ENCODE measurements at regions not wholly inside any gene's neighbourhood (a gene's known extent, or its start where the extent isn't known, plus 50 kb on each side); places are given as distances from the start of the nearest gene placed in this dataset.
A peak's percentile ranks its signal among the peaks of the same experiment; 100 is the strongest.

GRCh38 chr11:16448123-16448717 lies 91.9 kb upstream of the SOX6 start:
- H4K20me1 ChIP-seq (ENCODE audit: insufficient read depth, low read length), result no peaks in the 10 kb centered on the region
- peak overlapping the region; percentile 9; the same call in 1 of the 2 replicates for H3K4me2 ChIP-seq (ENCODE audit: low read length)
- H3K36me3 ChIP-seq (replicated peaks; ENCODE audit: low read depth, low read length), result no peaks in the 10 kb centered on the region
- H3K4me1 ChIP-seq (ENCODE audit: low read length), result peaks cover 14% of the 10 kb centered on the region
- H3K4me3 ChIP-seq (ENCODE audit: low read length), result no peak overlapping the region
- H3K27me3 ChIP-seq (ENCODE audit: low read depth, low read length), result no peaks in the 10 kb centered on the region
- no peaks in the 10 kb centered on the region for H3K79me2 ChIP-seq (ENCODE audit: low read length)
- H3K9ac ChIP-seq (ENCODE audit: low read length), result no peak overlapping the region
- H2AFZ ChIP-seq (ENCODE audit: low read depth, low read length), result no peak overlapping the region
- H3K27ac ChIP-seq (ENCODE audit: low read length), result no peak overlapping the region
- TF ChIP-seq EZH2phosphoT487 (IDR thresholded peaks at IDR 0.05; ENCODE audit: low read depth), result no peak
- TF ChIP-seq CTCF (IDR thresholded peaks at IDR 0.05; ENCODE audit: low read depth, low read length), result no peak
- H3K9me3 ChIP-seq (ENCODE audit: insufficient read depth, low read length), result no peaks in the 10 kb centered on the region

- Histone ChIP-seq H3K4me1 (ENCODE audit: low read length) (no peaks in the 10 kb centered on the region), H3K9ac (ENCODE audit: low read length) (no peak overlapping the region), H3K36me3 (replicated peaks; ENCODE audit: low read depth, low read length) (no peaks in the 10 kb centered on the region), H3K27ac (ENCODE audit: low read length) (no peak overlapping the region), H3K4me2 (ENCODE audit: low read length) (no peak overlapping the region), H4K20me1 (ENCODE audit: insufficient read depth, low read length) (no peaks in the 10 kb centered on the region), H3K9me3 (ENCODE audit: insufficient read depth, low read length) (no peaks in the 10 kb centered on the region), H3K4me3 (ENCODE audit: low read length) (no peak overlapping the region), H3K79me2 (ENCODE audit: low read length) (no peaks in the 10 kb centered on the region), H2AFZ (ENCODE audit: low read depth, low read length) (no peak overlapping the region), H3K27me3 (ENCODE audit: low read depth, low read length) (no peaks in the 10 kb centered on the region)
- TF ChIP-seq CTCF (IDR thresholded peaks at IDR 0.05; ENCODE audit: low read depth, low read length), result no peak
- no peak for TF ChIP-seq EZH2phosphoT487 (IDR thresholded peaks at IDR 0.05; ENCODE audit: low read depth)
Observed at GRCh38 chr11:16441461-16441860, 85.1 kb upstream of the SOX6 start.

GRCh38 chr11:16440136-16440535 lies 83.8 kb upstream of the SOX6 start:
- Histone ChIP-seq H3K4me2 (ENCODE audit: low read length) (no peak overlapping the region), H4K20me1 (ENCODE audit: insufficient read depth, low read length) (no peaks in the 10 kb centered on the region), H3K27ac (ENCODE audit: low read length) (no peak overlapping the region), H2AFZ (ENCODE audit: low read depth, low read length) (no peak overlapping the region), H3K9ac (ENCODE audit: low read length) (no peak overlapping the region), H3K4me1 (ENCODE audit: low read length) (no peaks in the 10 kb centered on the region), H3K4me3 (ENCODE audit: low read length) (no peak overlapping the region), H3K9me3 (ENCODE audit: insufficient read depth, low read length) (no peaks in the 10 kb centered on the region), H3K36me3 (replicated peaks; ENCODE audit: low read depth, low read length) (no peaks in the 10 kb centered on the region), H3K79me2 (ENCODE audit: low read length) (no peaks in the 10 kb centered on the region), H3K27me3 (ENCODE audit: low read depth, low read length) (no peaks in the 10 kb centered on the region)
- TF ChIP-seq CTCF (IDR thresholded peaks at IDR 0.05; ENCODE audit: low read depth, low read length) (no peak), EZH2phosphoT487 (IDR thresholded peaks at IDR 0.05; ENCODE audit: low read depth) (no peak)

GRCh38 chr11:16434036-16434435 lies 77.7 kb upstream of the SOX6 start:
- no peak for TF ChIP-seq EZH2phosphoT487 (IDR thresholded peaks at IDR 0.05; ENCODE audit: low read depth)
- no peak for TF ChIP-seq CTCF (IDR thresholded peaks at IDR 0.05; ENCODE audit: low read depth, low read length)
- no peak overlapping the region for H2AFZ ChIP-seq (ENCODE audit: low read depth, low read length)

More at GRCh38 chr11:16434036-16434435, 77.7 kb upstream of the SOX6 start:
- Histone ChIP-seq H4K20me1 (ENCODE audit: insufficient read depth, low read length) (no peaks in the 10 kb centered on the region), H3K9me3 (ENCODE audit: insufficient read depth, low read length) (peaks cover 23% of the 10 kb centered on the region), H3K27me3 (ENCODE audit: low read depth, low read length) (no peaks in the 10 kb centered on the region), H3K79me2 (ENCODE audit: low read length) (no peaks in the 10 kb centered on the region), H3K9ac (ENCODE audit: low read length) (no peak overlapping the region), H3K4me1 (ENCODE audit: low read length) (peaks cover 16% of the 10 kb centered on the region), H3K4me3 (ENCODE audit: low read length) (no peak overlapping the region), H3K4me2 (ENCODE audit: low read length) (no peak overlapping the region), H3K36me3 (replicated peaks; ENCODE audit: low read depth, low read length) (peaks cover 25% of the 10 kb centered on the region), H3K27ac (ENCODE audit: low read length) (no peak overlapping the region)
